ENCODE measurements at regions not wholly inside any gene's neighbourhood (a gene's known extent, or its start where the extent isn't known, plus 50 kb on each side); places are given as distances from the start of the nearest gene placed in this dataset.

DNA sequence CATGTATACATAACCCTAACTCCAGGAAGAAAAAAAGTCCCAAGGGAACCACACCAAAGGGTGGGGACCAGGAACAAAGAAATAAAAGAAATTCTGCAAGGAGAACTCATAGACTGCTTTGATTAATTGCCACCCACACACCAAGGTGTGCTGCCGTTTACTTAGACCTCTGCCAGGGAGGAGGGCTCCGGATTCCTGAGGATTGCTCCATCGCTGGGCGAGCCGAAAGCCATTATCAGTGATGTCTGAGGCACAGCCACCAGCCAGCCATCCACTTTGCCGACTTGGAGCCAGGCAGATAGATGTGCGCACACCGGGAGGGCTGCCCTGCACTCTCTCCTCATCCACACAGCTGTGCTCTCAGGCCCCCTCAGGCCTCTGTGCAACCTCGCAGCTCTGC lies 272.7 kb upstream of the FOXQ1 start:
- H2AFZ ChIP-seq: no peak overlapping the region
- DNase-seq (ENCODE audit: low spot score): no peak

DNA sequence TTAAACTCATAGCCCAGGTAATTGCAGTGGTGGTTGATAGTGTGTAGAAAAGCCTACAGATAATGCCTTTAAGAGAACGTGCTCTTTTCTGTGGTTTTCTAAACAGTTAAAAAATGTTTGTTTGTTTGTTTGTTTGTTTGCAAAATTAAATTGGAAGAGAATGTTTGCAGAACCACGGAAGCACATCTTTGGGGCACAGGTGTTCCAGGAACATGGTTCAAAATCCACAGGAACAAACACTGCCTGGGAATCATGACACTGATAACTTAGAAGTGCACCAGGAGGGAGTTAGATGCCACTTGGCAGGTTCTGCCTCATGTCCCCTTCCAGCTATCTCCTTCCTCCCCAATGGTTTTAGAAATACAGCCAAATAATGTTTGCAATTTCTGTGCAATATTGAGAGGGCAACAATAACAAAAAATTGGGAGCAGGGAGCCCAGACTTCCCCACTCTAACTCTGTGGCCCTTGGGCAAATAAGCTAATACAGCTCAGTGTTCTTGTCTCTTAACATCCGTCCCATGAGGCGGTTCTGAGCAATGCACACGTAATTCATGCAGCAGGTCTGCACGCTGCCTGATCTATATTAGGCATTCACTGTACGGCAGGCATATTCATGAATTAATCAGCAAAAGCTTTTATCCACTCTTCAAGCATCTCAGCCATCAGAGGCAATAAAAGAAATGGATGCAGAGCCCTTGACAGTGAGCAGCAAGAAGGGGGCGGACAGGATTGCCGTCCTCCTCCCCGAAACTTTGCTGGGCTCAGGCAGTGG lies 274.3 kb upstream of the FOXQ1 start:
- no peaks in the 10 kb centered on the region for H3K79me2 ChIP-seq
- no peak for DNase-seq (ENCODE audit: low spot score)
- H3K4me3 ChIP-seq: no peak overlapping the region
- no peaks in the 10 kb centered on the region for H3K36me3 ChIP-seq (replicated peaks; ENCODE audit: insufficient read depth, low read depth)
- no peak for TF ChIP-seq EZH2 (IDR thresholded peaks at IDR 0.05; ENCODE audit: borderline replicate concordance)
- no peak for TF ChIP-seq EZH2phosphoT487 (IDR thresholded peaks at IDR 0.05; ENCODE audit: low read depth, severe bottlenecking, unreplicated experiment)
- TF ChIP-seq, protein P1, sequence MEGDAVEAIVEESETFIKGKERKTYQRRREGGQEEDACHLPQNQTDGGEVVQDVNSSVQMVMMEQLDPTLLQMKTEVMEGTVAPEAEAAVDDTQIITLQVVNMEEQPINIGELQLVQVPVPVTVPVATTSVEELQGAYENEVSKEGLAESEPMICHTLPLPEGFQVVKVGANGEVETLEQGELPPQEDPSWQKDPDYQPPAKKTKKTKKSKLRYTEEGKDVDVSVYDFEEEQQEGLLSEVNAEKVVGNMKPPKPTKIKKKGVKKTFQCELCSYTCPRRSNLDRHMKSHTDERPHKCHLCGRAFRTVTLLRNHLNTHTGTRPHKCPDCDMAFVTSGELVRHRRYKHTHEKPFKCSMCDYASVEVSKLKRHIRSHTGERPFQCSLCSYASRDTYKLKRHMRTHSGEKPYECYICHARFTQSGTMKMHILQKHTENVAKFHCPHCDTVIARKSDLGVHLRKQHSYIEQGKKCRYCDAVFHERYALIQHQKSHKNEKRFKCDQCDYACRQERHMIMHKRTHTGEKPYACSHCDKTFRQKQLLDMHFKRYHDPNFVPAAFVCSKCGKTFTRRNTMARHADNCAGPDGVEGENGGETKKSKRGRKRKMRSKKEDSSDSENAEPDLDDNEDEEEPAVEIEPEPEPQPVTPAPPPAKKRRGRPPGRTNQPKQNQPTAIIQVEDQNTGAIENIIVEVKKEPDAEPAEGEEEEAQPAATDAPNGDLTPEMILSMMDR (IDR thresholded peaks at IDR 0.05; ENCODE audit: poor library complexity): no peak
- no peaks in the 10 kb centered on the region for H3K9me3 ChIP-seq (ENCODE audit: low read depth)
- no peaks in the 10 kb centered on the region for H3K27me3 ChIP-seq
- H3K27ac ChIP-seq: no peak overlapping the region
- H3K9me2 ChIP-seq (replicated peaks; ENCODE audit: insufficient read depth): no peaks in the 10 kb centered on the region
- no peaks in the 10 kb centered on the region for H3K4me1 ChIP-seq (ENCODE audit: insufficient read depth)
- no peak overlapping the region for H3K4me2 ChIP-seq
- no peak overlapping the region for H2AFZ ChIP-seq
- H4K20me1 ChIP-seq (ENCODE audit: insufficient read depth, poor library complexity, severe bottlenecking): no peaks in the 10 kb centered on the region
- WGBS (ENCODE audit: low lambda C conversion rate, missing lambda C conversion rate): 91% methylated on average over 10 of the region's 10 CpGs

More for the DNA sequence above, 272.7 kb upstream of the FOXQ1 start:
- Histone ChIP-seq H3K27ac (no peak overlapping the region), H3K4me1 (ENCODE audit: insufficient read depth) (no peaks in the 10 kb centered on the region), H3K79me2 (no peaks in the 10 kb centered on the region), H3K4me3 (no peak overlapping the region), H4K20me1 (ENCODE audit: insufficient read depth, poor library complexity, severe bottlenecking) (no peaks in the 10 kb centered on the region), H3K36me3 (replicated peaks; ENCODE audit: insufficient read depth, low read depth) (no peaks in the 10 kb centered on the region), H3K9me3 (ENCODE audit: low read depth) (no peaks in the 10 kb centered on the region), H3K9me2 (replicated peaks; ENCODE audit: insufficient read depth) (no peaks in the 10 kb centered on the region), H3K4me2 (no peak overlapping the region), H3K27me3 (no peaks in the 10 kb centered on the region)
- TF ChIP-seq, protein P1 (IDR thresholded peaks at IDR 0.05; ENCODE audit: poor library complexity): no peak
- TF ChIP-seq EZH2 (IDR thresholded peaks at IDR 0.05; ENCODE audit: borderline replicate concordance) (no peak), EZH2phosphoT487 (IDR thresholded peaks at IDR 0.05; ENCODE audit: low read depth, severe bottlenecking, unreplicated experiment) (no peak)
- WGBS (ENCODE audit: low lambda C conversion rate, missing lambda C conversion rate): 77% methylated on average over 9 of the region's 9 CpGs

DNA sequence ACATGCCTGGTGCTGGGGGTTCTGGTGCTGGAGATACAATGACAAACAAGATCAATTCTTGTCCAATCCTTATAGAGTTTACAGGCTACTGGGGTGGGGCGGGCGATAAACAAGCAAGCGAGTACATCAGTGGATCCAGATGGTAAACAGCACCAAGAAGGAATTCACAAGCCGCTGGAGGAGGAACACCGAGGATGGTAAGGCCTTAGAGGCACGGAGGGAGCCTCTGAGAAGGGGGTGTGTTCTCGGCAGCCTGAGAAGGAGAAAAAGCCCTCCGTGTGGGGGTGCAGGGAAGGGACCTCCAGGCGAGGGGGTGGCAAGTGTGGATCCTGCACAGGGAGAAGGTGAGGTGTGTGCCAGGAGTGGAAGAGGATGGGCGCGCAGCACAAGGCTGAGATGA lies 276.5 kb upstream of the FOXQ1 start:
- H3K9me2 ChIP-seq (replicated peaks; ENCODE audit: insufficient read depth): no peaks in the 10 kb centered on the region
- H3K79me2 ChIP-seq: no peaks in the 10 kb centered on the region
- H3K27ac ChIP-seq: no peak overlapping the region
- H3K36me3 ChIP-seq (replicated peaks; ENCODE audit: insufficient read depth, low read depth): no peaks in the 10 kb centered on the region
- no peak overlapping the region for H3K4me2 ChIP-seq
- no peaks in the 10 kb centered on the region for H4K20me1 ChIP-seq (ENCODE audit: insufficient read depth, poor library complexity, severe bottlenecking)
- H3K4me1 ChIP-seq (ENCODE audit: insufficient read depth): no peaks in the 10 kb centered on the region
- no peak for DNase-seq (ENCODE audit: low spot score)
- TF ChIP-seq, protein P1 (IDR thresholded peaks at IDR 0.05; ENCODE audit: poor library complexity): no peak
- TF ChIP-seq EZH2phosphoT487 (IDR thresholded peaks at IDR 0.05; ENCODE audit: low read depth, severe bottlenecking, unreplicated experiment) (no peak), EZH2 (IDR thresholded peaks at IDR 0.05; ENCODE audit: borderline replicate concordance) (no peak)
- H3K4me3 ChIP-seq: no peak overlapping the region
- no peaks in the 10 kb centered on the region for H3K27me3 ChIP-seq
- WGBS (ENCODE audit: low lambda C conversion rate, missing lambda C conversion rate): 77% methylated on average over 11 of the region's 11 CpGs
- no peak overlapping the region for H2AFZ ChIP-seq
- no peaks in the 10 kb centered on the region for H3K9me3 ChIP-seq (ENCODE audit: low read depth)

Data from hepatocyte (in vitro differentiated cells).